Activated CD8-positive, alpha-beta T cell treated with anti-CD3 and anti-CD28 coated beads for 36 hours (primary cell): ENCODE measurements at regions not wholly inside any gene's neighbourhood (a gene's known extent, or its start where the extent isn't known, plus 50 kb on each side); places are given as distances from the start of the nearest gene placed in this dataset.

Experiments used
- ATAC-seq: fragments of 200-7000 bp; cut with Tn5 transposase; one replicate; pipeline ENCODE4 v1.10.0; 2021; ENCODE audit warnings: mild to moderate bottlenecking, moderate library complexity
- CTCF ChIA-PET: fragments of 350-600 bp; sonication (Branson Sonifier 250); formaldehyde crosslinking; loops from one replicate; lab custom pipeline; 2021; ENCODE audit warnings: antibody characterized with exemption; lab: Charles Lee
- POLR2A ChIA-PET: fragments of 350-600 bp; sonication (Branson Sonifier 250); formaldehyde crosslinking; loops from one replicate; lab custom pipeline; 2021; ENCODE audit warnings: antibody characterized with exemption; lab: Charles Lee
- DNase-seq: peaks from one replicate; pipeline ENCODE4 v3.0.0-alpha.2; 2020
- H3K27ac Mint-ChIP-seq: one replicate; pipeline ENCODE4 v1.8.0; 2021; ENCODE audit warnings: mild to moderate bottlenecking, mixed read lengths
- H3K27me3 Mint-ChIP-seq: one replicate; pipeline ENCODE4 v1.8.0; 2021; ENCODE audit warnings: mixed read lengths
- H3K36me3 Mint-ChIP-seq: one replicate; pipeline ENCODE4 v1.8.0; 2021; ENCODE audit warnings: low read depth, mixed read lengths
- H3K4me1 Mint-ChIP-seq: one replicate; pipeline ENCODE4 v1.8.0; 2021; ENCODE audit warnings: low read depth, mixed read lengths
- H3K4me3 Mint-ChIP-seq: one replicate; pipeline ENCODE4 v1.8.0; 2021; ENCODE audit warnings: mild to moderate bottlenecking, moderate library complexity, mixed read lengths
- H3K9me3 Mint-ChIP-seq: one replicate; pipeline ENCODE4 v1.8.0; 2021; ENCODE audit warnings: mixed read lengths
- CTCF ChIP-seq: fragments of 200-600 bp; IDR thresholded peaks from one replicate; pipeline ENCODE4 v1.8.0; 2022; ENCODE audit warnings: antibody characterized with exemption, mild to moderate bottlenecking
- intact Hi-C: fragments of 100-400 bp; cut with micrococcal nuclease; formaldehyde crosslinking; loops from one replicate; pipeline ENCODE4 v1.10.0; 2022

- ATAC-seq (no peak), DNase-seq (no peak)
- no peak for TF ChIP-seq CTCF
- intact Hi-C loops = no loop called here
- Mint-ChIP-seq H3K36me3 (no peaks in the 10 kb centered on the region), H3K9me3 (no peaks in the 10 kb centered on the region), H3K4me3 (no peak overlapping the region), H3K27me3 (no peaks in the 10 kb centered on the region), H3K27ac (no peak overlapping the region), H3K4me1 (no peaks in the 10 kb centered on the region)
- ChIA-PET CTCF (no interaction called here), POLR2A (no interaction called here)
Observed at GRCh38 chr20:7817286-7817685, 123.0 kb downstream of the HAO1 start.

GRCh38 chr20:7818477-7818876 is 121.8 kb downstream of the HAO1 start:
- Mint-ChIP-seq H3K27me3 (no peaks in the 10 kb centered on the region), H3K4me1 (no peaks in the 10 kb centered on the region), H3K4me3 (no peak overlapping the region), H3K36me3 (no peaks in the 10 kb centered on the region), H3K9me3 (no peaks in the 10 kb centered on the region), H3K27ac (no peak overlapping the region)
- no peak for DNase-seq
- no peak for ATAC-seq
- ChIA-PET CTCF (no interaction called here), POLR2A (no interaction called here)
- intact Hi-C loops = no loop called here
- TF ChIP-seq CTCF = no peak

- ATAC-seq = no peak
- TF ChIP-seq CTCF = no peak
- intact Hi-C loops = no loop called here
- no peak overlapping the region for H3K4me3 Mint-ChIP-seq
- CTCF ChIA-PET = interaction anchor here (0.7 to 0.8 kb wide), 2 partner anchors 26 to 1477 kb away, joined by 3 to 4 read pairs; no protein-coding TSS in a partner anchor
- DNase-seq = no peak
- POLR2A ChIA-PET = no interaction called here
- no peaks in the 10 kb centered on the region for H3K27me3 Mint-ChIP-seq
- no peaks in the 10 kb centered on the region for H3K4me1 Mint-ChIP-seq
- no peaks in the 10 kb centered on the region for H3K9me3 Mint-ChIP-seq
- no peak overlapping the region for H3K27ac Mint-ChIP-seq
- H3K36me3 Mint-ChIP-seq = no peaks in the 10 kb centered on the region
Observed at GRCh38 chr20:7820897-7821296, 119.4 kb downstream of the HAO1 start.

- ChIA-PET POLR2A (no interaction called here), CTCF (no interaction called here)
- Mint-ChIP-seq H3K27me3 (no peaks in the 10 kb centered on the region), H3K27ac (no peak overlapping the region), H3K9me3 (no peaks in the 10 kb centered on the region), H3K4me3 (no peak overlapping the region), H3K36me3 (no peaks in the 10 kb centered on the region), H3K4me1 (no peaks in the 10 kb centered on the region)
- ATAC-seq (no peak), DNase-seq (no peak)
- TF ChIP-seq CTCF = no peak
- intact Hi-C loops = no loop called here
Observed at GRCh38 chr20:7822772-7823171, 117.5 kb downstream of the HAO1 start.

GRCh38 chr20:7828437-7828836 is 111.8 kb downstream of the HAO1 start:
- H3K36me3 Mint-ChIP-seq = no peaks in the 10 kb centered on the region
- no peak overlapping the region for H3K27ac Mint-ChIP-seq
- H3K27me3 Mint-ChIP-seq = no peaks in the 10 kb centered on the region
- no peak for TF ChIP-seq CTCF
- no peaks in the 10 kb centered on the region for H3K4me1 Mint-ChIP-seq
- no peak for ATAC-seq
- CTCF ChIA-PET = no interaction called here
- POLR2A ChIA-PET = no interaction called here
- no peak overlapping the region for H3K4me3 Mint-ChIP-seq
- no peaks in the 10 kb centered on the region for H3K9me3 Mint-ChIP-seq
- intact Hi-C loops = no loop called here
- no peak for DNase-seq
